ENCODE measurements at regions not wholly inside any gene's neighbourhood (a gene's known extent, or its start where the extent isn't known, plus 50 kb on each side); places are given as distances from the start of the nearest gene placed in this dataset.

- no peak for DNase-seq
- H3K27me3 Mint-ChIP-seq (ENCODE audit: unreplicated experiment), result no peaks in the 10 kb centered on the region
- no peak overlapping the region for H3K27ac Mint-ChIP-seq (ENCODE audit: unreplicated experiment)
- H3K4me1 Mint-ChIP-seq (ENCODE audit: low read depth, unreplicated experiment), result no peaks in the 10 kb centered on the region
- no peak overlapping the region for H3K4me3 Mint-ChIP-seq (ENCODE audit: unreplicated experiment)
- H3K9me3 Mint-ChIP-seq (ENCODE audit: unreplicated experiment), result no peaks in the 10 kb centered on the region
- TF ChIP-seq, protein P1, sequence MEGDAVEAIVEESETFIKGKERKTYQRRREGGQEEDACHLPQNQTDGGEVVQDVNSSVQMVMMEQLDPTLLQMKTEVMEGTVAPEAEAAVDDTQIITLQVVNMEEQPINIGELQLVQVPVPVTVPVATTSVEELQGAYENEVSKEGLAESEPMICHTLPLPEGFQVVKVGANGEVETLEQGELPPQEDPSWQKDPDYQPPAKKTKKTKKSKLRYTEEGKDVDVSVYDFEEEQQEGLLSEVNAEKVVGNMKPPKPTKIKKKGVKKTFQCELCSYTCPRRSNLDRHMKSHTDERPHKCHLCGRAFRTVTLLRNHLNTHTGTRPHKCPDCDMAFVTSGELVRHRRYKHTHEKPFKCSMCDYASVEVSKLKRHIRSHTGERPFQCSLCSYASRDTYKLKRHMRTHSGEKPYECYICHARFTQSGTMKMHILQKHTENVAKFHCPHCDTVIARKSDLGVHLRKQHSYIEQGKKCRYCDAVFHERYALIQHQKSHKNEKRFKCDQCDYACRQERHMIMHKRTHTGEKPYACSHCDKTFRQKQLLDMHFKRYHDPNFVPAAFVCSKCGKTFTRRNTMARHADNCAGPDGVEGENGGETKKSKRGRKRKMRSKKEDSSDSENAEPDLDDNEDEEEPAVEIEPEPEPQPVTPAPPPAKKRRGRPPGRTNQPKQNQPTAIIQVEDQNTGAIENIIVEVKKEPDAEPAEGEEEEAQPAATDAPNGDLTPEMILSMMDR (IDR thresholded peaks at IDR 0.05; ENCODE audit: partially characterized antibody, unreplicated experiment), result no peak
- H3K36me3 Mint-ChIP-seq (ENCODE audit: unreplicated experiment), result no peaks in the 10 kb centered on the region
Measured at GRCh38 chr10:60467202-60467546, 77.5 kb upstream of the ANK3 start.

DNA sequence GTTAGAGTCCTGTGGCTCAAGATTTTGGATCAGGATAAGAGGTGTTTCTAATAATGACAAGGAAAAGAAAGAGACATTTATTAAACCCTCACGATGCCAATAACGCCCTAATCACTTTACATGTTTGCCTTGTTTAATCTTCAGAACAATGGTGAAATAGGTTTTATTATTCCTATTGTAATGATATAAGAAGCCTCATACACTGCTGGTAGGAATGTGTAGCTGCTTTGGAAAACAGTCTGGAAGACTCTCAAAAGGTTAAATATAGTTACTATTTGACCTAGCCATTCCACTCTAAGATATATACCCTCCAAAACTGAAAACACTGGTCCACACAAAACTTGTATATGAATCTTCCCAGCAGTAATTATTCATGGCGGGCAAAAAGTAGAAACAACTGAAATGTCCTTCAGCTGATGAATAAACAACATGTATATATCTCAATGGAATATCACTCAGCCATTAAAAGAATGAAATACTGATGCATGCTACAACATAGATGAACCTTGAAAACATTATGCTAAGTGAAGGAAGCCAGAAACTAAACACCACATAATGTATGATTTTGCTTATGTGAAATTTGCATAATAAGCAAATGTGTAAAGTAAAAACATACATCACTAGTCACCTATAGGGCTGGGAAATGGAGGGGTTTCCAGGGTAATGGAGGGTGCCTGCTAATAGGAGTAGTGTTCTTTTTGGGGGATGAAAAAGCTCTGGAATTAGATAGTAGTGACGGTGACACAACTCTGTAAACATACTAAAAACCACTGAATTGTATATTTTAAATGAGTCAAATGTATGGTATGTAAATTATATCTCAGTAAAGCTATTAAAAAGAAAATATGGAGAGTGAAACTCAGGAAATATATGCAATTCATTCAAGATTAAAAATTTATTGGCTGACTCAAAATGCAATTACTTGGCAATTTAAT, 76.9 kb upstream of the ANK3 start:
- no peaks in the 10 kb centered on the region for H3K36me3 Mint-ChIP-seq (ENCODE audit: unreplicated experiment)
- DNase-seq, result no peak
- no peak overlapping the region for H3K4me3 Mint-ChIP-seq (ENCODE audit: unreplicated experiment)
- H3K4me1 Mint-ChIP-seq (ENCODE audit: low read depth, unreplicated experiment), result no peaks in the 10 kb centered on the region
- H3K9me3 Mint-ChIP-seq (ENCODE audit: unreplicated experiment), result no peaks in the 10 kb centered on the region
- TF ChIP-seq, protein P1 (IDR thresholded peaks at IDR 0.05; ENCODE audit: partially characterized antibody, unreplicated experiment), result no peak
- H3K27me3 Mint-ChIP-seq (ENCODE audit: unreplicated experiment), result no peaks in the 10 kb centered on the region
- no peak overlapping the region for H3K27ac Mint-ChIP-seq (ENCODE audit: unreplicated experiment)

DNA sequence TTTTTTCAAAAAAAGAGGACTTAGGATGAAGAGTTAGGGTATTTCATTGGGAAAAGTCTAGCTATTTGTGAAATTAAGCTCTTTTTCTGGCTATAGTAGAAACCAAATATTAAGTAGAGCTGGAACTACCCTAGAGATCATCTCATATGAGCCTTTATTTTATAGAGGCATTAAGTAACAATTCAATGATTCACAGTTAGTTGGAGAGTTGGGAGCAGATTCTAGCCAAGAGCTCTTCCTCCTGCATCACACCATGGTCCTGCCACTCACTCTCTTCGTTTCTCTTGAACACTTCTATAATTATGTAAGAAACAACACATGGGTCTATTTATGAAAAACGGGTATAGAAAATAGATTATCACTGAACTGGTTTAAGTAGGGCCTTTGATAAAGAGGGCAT, 76.1 kb upstream of the ANK3 start:
- no peak for DNase-seq
- Mint-ChIP-seq H3K9me3 (ENCODE audit: unreplicated experiment) (no peaks in the 10 kb centered on the region), H3K27me3 (ENCODE audit: unreplicated experiment) (no peaks in the 10 kb centered on the region), H3K36me3 (ENCODE audit: unreplicated experiment) (no peaks in the 10 kb centered on the region), H3K4me3 (ENCODE audit: unreplicated experiment) (no peak overlapping the region), H3K4me1 (ENCODE audit: low read depth, unreplicated experiment) (peaks cover 3% of the 10 kb centered on the region), H3K27ac (ENCODE audit: unreplicated experiment) (no peak overlapping the region)
- TF ChIP-seq, protein P1 (IDR thresholded peaks at IDR 0.05; ENCODE audit: partially characterized antibody, unreplicated experiment), result no peak

- H3K27me3 Mint-ChIP-seq (ENCODE audit: unreplicated experiment), result no peaks in the 10 kb centered on the region
- TF ChIP-seq, protein P1 (IDR thresholded peaks at IDR 0.05; ENCODE audit: partially characterized antibody, unreplicated experiment), result no peak
- H3K4me3 Mint-ChIP-seq (ENCODE audit: unreplicated experiment), result no peak overlapping the region
Measured at GRCh38 chr10:60464659-60465058, 75.0 kb upstream of the ANK3 start.

DNA sequence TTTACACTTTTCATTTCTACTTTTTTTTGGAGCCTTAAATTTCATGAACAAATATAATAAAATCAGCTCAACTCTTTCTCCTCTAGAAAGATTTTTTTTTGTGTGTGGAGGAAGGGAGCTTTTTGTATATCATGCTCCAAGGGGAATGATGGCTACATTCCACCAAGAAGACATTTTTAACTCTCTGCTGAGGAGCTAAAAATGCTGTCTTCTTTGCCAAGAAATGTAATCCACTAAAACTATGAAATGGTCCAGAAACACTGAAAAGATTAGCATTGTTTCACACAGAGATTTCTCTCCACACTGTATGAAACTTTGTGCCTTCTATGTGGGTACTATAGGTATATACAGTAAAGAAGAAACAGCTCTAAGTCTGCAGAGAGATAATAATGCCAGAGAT, 74.1 kb upstream of the ANK3 start:
- Mint-ChIP-seq H3K27me3 (ENCODE audit: unreplicated experiment) (no peaks in the 10 kb centered on the region), H3K36me3 (ENCODE audit: unreplicated experiment) (no peaks in the 10 kb centered on the region), H3K4me3 (ENCODE audit: unreplicated experiment) (no peak overlapping the region), H3K9me3 (ENCODE audit: unreplicated experiment) (no peaks in the 10 kb centered on the region), H3K27ac (ENCODE audit: unreplicated experiment) (no peak overlapping the region), H3K4me1 (ENCODE audit: low read depth, unreplicated experiment) (peaks cover 12% of the 10 kb centered on the region)
- no peak for DNase-seq
- TF ChIP-seq, protein P1 (IDR thresholded peaks at IDR 0.05; ENCODE audit: partially characterized antibody, unreplicated experiment), result no peak

More at GRCh38 chr10:60464659-60465058, 75.0 kb upstream of the ANK3 start:
- H3K4me1 Mint-ChIP-seq (ENCODE audit: low read depth, unreplicated experiment), result peaks cover 8% of the 10 kb centered on the region
- no peaks in the 10 kb centered on the region for H3K9me3 Mint-ChIP-seq (ENCODE audit: unreplicated experiment)
- DNase-seq, result no peak
- no peaks in the 10 kb centered on the region for H3K36me3 Mint-ChIP-seq (ENCODE audit: unreplicated experiment)
- H3K27ac Mint-ChIP-seq (ENCODE audit: unreplicated experiment), result no peak overlapping the region
